Endothelial cell of umbilical vein (primary cell): ENCODE measurements at regions not wholly inside any gene's neighbourhood (a gene's known extent, or its start where the extent isn't known, plus 50 kb on each side); places are given as distances from the start of the nearest gene placed in this dataset.

Experiments
- CTCF ChIP-seq, 2 donors: IDR thresholded peaks; 1 replicate in 1 of 2; 2 replicates in 1 of 2; pipeline ENCODE4 v1.5.1; 2011; ENCODE audit warnings: low read length in 2 of 2, mild to moderate bottlenecking in 2 of 2, moderate library complexity in 2 of 2, control low read depth in 1 of 2, inconsistent platforms in 1 of 2, low read depth in 1 of 2; ENCODE audit not compliant: insufficient read depth in 1 of 2; ENCODE audit errors: extremely low read depth in 1 of 2
- EZH2 ChIP-seq: IDR thresholded peaks from 2 replicates; pipeline ENCODE4 v1.6.1; 2012; ENCODE audit warnings: borderline replicate concordance, low read depth, mild to moderate bottlenecking, moderate library complexity, low read length, inconsistent platforms; ENCODE audit not compliant: severe bottlenecking
- POLR2A ChIP-seq: IDR thresholded peaks from 2 replicates; pipeline ENCODE4 v1.6.1; 2012; ENCODE audit warnings: low read depth, mild to moderate bottlenecking, control low read depth, low read length

- TF ChIP-seq CTCF (IDR thresholded peaks at IDR 0.05; ENCODE audit: extremely low read depth in 1 of 2, insufficient read depth in 1 of 2, low read depth in 1 of 2, low read length in 2 of 2) (no peak), POLR2A (no peak), EZH2 (no peak)
Observed at GRCh38 chr4:27233531-27233930, 372.9 kb downstream of the STIM2 start.
